Breast epithelium (tissue), 3 donors: ENCODE measurements at regions not wholly inside any gene's neighbourhood (a gene's known extent, or its start where the extent isn't known, plus 50 kb on each side); places are given as distances from the start of the nearest gene placed in this dataset.

Source experiments
- POLR2A ChIP-seq: fragments of 450-650 bp; IDR thresholded peaks from one replicate; pipeline ENCODE4 v1.6.1; 2016; ENCODE audit warnings: antibody characterized with exemption, mild to moderate bottlenecking, moderate library complexity
- POLR2AphosphoS5 ChIP-seq, 3 donors: sonication (generic); formaldehyde crosslinking; IDR thresholded peaks; one replicate each; pipeline ENCODE4 v1.6.1; 2017; ENCODE audit warnings: antibody characterized with exemption in 3 of 3
- TF ChIP-seq, protein P1 (sequence below), 3 donors: fragments of 450-650 bp; IDR thresholded peaks; one replicate each; pipeline ENCODE4 v1.5.1; 2016 to 2017; ENCODE audit warnings: antibody characterized with exemption in 3 of 3, mild to moderate bottlenecking in 3 of 3, moderate library complexity in 3 of 3

DNA sequence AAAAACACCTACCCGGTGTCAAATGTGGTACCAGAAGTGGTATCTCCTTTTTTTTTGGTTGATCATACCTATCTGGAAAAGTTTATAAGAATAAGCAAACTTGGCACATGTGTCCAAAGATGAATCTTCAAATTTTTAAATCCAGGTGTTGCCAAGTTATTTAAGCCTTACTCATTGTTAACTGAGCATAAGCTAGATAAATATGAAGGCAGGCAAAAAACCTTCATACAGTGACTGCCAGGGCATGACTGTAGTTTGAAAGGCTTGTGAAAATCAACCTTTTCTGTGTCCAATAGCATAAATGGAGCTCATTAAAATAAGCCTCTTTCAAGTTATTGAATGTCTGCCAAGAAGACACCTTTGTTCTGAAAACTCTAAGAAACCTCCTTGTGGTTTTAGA, 699.2 kb downstream of the DOK5 start:
- TF ChIP-seq, protein P1, sequence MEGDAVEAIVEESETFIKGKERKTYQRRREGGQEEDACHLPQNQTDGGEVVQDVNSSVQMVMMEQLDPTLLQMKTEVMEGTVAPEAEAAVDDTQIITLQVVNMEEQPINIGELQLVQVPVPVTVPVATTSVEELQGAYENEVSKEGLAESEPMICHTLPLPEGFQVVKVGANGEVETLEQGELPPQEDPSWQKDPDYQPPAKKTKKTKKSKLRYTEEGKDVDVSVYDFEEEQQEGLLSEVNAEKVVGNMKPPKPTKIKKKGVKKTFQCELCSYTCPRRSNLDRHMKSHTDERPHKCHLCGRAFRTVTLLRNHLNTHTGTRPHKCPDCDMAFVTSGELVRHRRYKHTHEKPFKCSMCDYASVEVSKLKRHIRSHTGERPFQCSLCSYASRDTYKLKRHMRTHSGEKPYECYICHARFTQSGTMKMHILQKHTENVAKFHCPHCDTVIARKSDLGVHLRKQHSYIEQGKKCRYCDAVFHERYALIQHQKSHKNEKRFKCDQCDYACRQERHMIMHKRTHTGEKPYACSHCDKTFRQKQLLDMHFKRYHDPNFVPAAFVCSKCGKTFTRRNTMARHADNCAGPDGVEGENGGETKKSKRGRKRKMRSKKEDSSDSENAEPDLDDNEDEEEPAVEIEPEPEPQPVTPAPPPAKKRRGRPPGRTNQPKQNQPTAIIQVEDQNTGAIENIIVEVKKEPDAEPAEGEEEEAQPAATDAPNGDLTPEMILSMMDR (IDR thresholded peaks at IDR 0.05): no peak
- TF ChIP-seq POLR2A (no peak), POLR2AphosphoS5 (IDR thresholded peaks at IDR 0.05) (no peak)
